Naive thymus-derived CD8-positive, alpha-beta T cell (primary cell): ENCODE measurements at regions not wholly inside any gene's neighbourhood (a gene's known extent, or its start where the extent isn't known, plus 50 kb on each side); places are given as distances from the start of the nearest gene placed in this dataset.

Experiments used
- ATAC-seq, 2 donors: fragments of 150-1000 bp; cut with Tn5 transposase in 1 of 2; sonication (Bioruptor Pico), chemical (Tn5 transposase) in 1 of 2; 1 replicate in 1 of 2; 2 replicates in 1 of 2; pipeline ENCODE4 v1.10.0; 2021; ENCODE audit warnings: mild to moderate bottlenecking in 2 of 2, moderate library complexity in 2 of 2
- POLR2A ChIA-PET: fragments of 350-600 bp; sonication (Branson Sonifier 250); formaldehyde crosslinking; loops from one replicate; lab custom pipeline; 2021; ENCODE audit warnings: antibody characterized with exemption; lab: Charles Lee
- DNase-seq, 10 donors: peaks; one replicate each; pipeline versions ENCODE4 v3.0.0 to v3.0.0-alpha.2; 2020 to 2022
- H3K27ac Mint-ChIP-seq, 10 donors: one replicate each; pipeline ENCODE4 v1.8.0; 2020 to 2022; ENCODE audit warnings: mild to moderate bottlenecking in 10 of 10, mixed read lengths in 10 of 10, moderate library complexity in 4 of 10, inconsistent platforms in 1 of 10
- H3K27me3 Mint-ChIP-seq, 5 donors: one replicate each; pipeline ENCODE4 v1.8.0; 2021 to 2022; ENCODE audit warnings: mixed read lengths in 5 of 5
- H3K36me3 Mint-ChIP-seq, 3 donors: one replicate each; pipeline ENCODE4 v1.8.0; 2020 to 2022; ENCODE audit warnings: mixed read lengths in 3 of 3, mild to moderate bottlenecking in 2 of 3, inconsistent platforms in 1 of 3
- H3K4me1 Mint-ChIP-seq, 4 donors: one replicate each; pipeline ENCODE4 v1.8.0; 2021 to 2022; ENCODE audit warnings: mixed read lengths in 4 of 4
- H3K4me3 Mint-ChIP-seq, 10 donors: one replicate each; pipeline ENCODE4 v1.8.0; 2020 to 2022; ENCODE audit warnings: mild to moderate bottlenecking in 10 of 10, mixed read lengths in 10 of 10, moderate library complexity in 6 of 10, inconsistent platforms in 1 of 10
- H3K9me3 Mint-ChIP-seq, 9 donors: one replicate each; pipeline ENCODE4 v1.8.0; 2020 to 2022; ENCODE audit warnings: mixed read lengths in 9 of 9, mild to moderate bottlenecking in 3 of 9, inconsistent platforms in 1 of 9, moderate library complexity in 1 of 9

GRCh38 chr2:13010283-13010682 is 293.5 kb downstream of the TRIB2 start:
- Mint-ChIP-seq H3K4me3 (no peak overlapping the region), H3K27ac (no peak overlapping the region), H3K4me1 (peaks cover 0 to 4% (median 0%) of the 10 kb centered on the region in 4 donors), H3K36me3 (peaks cover 0 to 4% (median 0%) of the 10 kb centered on the region in 3 donors), H3K27me3 (peaks cover 16 to 53% (median 28%) of the 10 kb centered on the region in 5 donors), H3K9me3 (no peaks in the 10 kb centered on the region)
- POLR2A ChIA-PET = no interaction called here
- ATAC-seq (no peak), DNase-seq (no peak)

DNA sequence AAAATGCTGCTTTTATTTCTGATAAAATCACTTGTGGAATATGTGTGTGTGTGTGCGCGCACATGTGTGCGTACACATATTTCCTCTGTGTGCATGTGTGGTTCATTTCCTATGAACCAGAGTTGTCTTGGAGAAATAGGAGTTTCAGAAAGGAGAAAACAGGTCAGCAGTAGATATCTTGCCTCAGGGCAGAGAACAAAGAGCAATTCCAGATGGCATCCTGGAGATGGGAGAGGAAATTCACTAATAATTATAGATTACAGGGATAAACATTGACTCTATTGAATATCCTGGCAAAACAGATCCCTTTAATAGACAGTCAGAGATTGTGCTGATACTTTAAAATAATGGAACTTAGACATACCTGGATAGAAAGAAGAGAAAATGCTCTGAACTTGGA is 298.0 kb downstream of the TRIB2 start:
- DNase-seq = no peak
- Mint-ChIP-seq H3K27ac (no peak overlapping the region), H3K27me3 (peaks cover 31 to 71% (median 46%) of the 10 kb centered on the region in 5 donors), H3K4me1 (no peaks in the 10 kb centered on the region), H3K9me3 (no peaks in the 10 kb centered on the region), H3K36me3 (peaks cover 0 to 4% (median 0%) of the 10 kb centered on the region in 3 donors), H3K4me3 (no peak overlapping the region)
- POLR2A ChIA-PET = no interaction called here
- no peak for ATAC-seq

- no peak for ATAC-seq
- H3K4me1 Mint-ChIP-seq = no peaks in the 10 kb centered on the region
- no peak overlapping the region for H3K27ac Mint-ChIP-seq
- POLR2A ChIA-PET = no interaction called here
- peaks cover 29 to 71% (median 45%) of the 10 kb centered on the region in 5 donors for H3K27me3 Mint-ChIP-seq
- DNase-seq = no peak
- H3K9me3 Mint-ChIP-seq = no peaks in the 10 kb centered on the region
- peaks cover 0 to 4% (median 0%) of the 10 kb centered on the region in 3 donors for H3K36me3 Mint-ChIP-seq
- no peak overlapping the region for H3K4me3 Mint-ChIP-seq
These were observed 299.0 kb downstream of the TRIB2 start for GRCh38 chr2:13015532-13016320.

DNA sequence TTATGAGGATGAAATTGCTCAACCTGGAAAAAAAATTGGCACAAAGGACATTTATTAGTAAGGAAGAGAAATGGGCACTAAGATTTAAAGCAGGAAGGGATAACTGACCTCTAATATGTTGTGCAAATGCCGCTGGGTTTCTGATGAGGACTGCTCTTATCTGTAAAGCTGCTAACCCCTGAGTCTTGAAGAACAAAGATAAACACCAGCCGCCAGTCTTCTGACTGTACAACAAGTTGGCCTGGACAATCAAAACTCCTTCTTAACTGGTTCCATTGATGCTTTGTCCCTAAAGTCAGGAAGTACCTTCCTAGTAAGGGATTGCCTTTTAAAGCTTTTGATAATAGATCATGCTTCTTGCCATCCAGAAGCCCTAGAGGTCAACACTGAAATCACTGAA is 301.8 kb downstream of the TRIB2 start:
- DNase-seq = no peak
- POLR2A ChIA-PET = no interaction called here
- Mint-ChIP-seq H3K9me3 (no peaks in the 10 kb centered on the region), H3K27me3 (peaks cover 25 to 55% (median 36%) of the 10 kb centered on the region in 5 donors), H3K4me3 (no peak overlapping the region), H3K36me3 (no peaks in the 10 kb centered on the region), H3K27ac (no peak overlapping the region), H3K4me1 (no peaks in the 10 kb centered on the region)
- no peak for ATAC-seq

GRCh38 chr2:13019781-13020180 is 303.0 kb downstream of the TRIB2 start:
- H3K36me3 Mint-ChIP-seq = no peaks in the 10 kb centered on the region
- H3K27ac Mint-ChIP-seq = no peak overlapping the region
- POLR2A ChIA-PET = no interaction called here

DNA sequence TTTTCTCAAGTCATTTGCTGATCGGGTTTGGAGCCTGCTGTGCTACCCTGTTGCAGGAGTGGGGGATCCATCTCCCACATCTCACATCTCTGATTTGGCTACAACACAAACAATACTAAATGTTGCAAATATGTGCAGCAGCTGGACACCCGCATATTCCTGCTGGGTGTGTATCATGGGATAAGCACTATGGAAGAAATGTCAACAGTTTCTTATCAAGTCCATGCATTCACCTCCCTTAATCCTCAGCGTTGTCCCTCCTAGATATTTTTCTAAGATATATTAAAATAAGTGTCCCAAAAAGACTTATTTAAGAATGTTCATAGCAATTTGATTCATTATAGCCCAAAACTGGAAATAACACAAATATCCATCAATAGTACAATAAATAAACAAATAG is 303.7 kb downstream of the TRIB2 start:
- no peaks in the 10 kb centered on the region for H3K9me3 Mint-ChIP-seq
- H3K27me3 Mint-ChIP-seq = peaks cover 23 to 51% (median 35%) of the 10 kb centered on the region in 5 donors
- no peaks in the 10 kb centered on the region for H3K36me3 Mint-ChIP-seq
- no peak for DNase-seq
- no peak for ATAC-seq
- POLR2A ChIA-PET = no interaction called here
- H3K27ac Mint-ChIP-seq = peak overlapping the region in 1 of 10 donors; percentile 28
- H3K4me3 Mint-ChIP-seq = no peak overlapping the region
- no peaks in the 10 kb centered on the region for H3K4me1 Mint-ChIP-seq

More at GRCh38 chr2:13019781-13020180, 303.0 kb downstream of the TRIB2 start:
- ATAC-seq = no peak
- DNase-seq = no peak
- Mint-ChIP-seq H3K9me3 (no peaks in the 10 kb centered on the region), H3K4me3 (no peak overlapping the region), H3K4me1 (no peaks in the 10 kb centered on the region), H3K27me3 (peaks cover 21 to 55% (median 34%) of the 10 kb centered on the region in 5 donors)

GRCh38 chr2:13021470-13021957 is 304.8 kb downstream of the TRIB2 start:
- no peak for DNase-seq
- peaks cover 17 to 48% (median 29%) of the 10 kb centered on the region in 5 donors for H3K27me3 Mint-ChIP-seq
- POLR2A ChIA-PET = no interaction called here
- H3K36me3 Mint-ChIP-seq = peaks cover 0 to under 1% (median 0%) of the 10 kb centered on the region in 3 donors
- H3K27ac Mint-ChIP-seq = peak overlapping the region in 1 of 10 donors; percentile 6
- no peak overlapping the region for H3K4me3 Mint-ChIP-seq
- H3K4me1 Mint-ChIP-seq = no peaks in the 10 kb centered on the region
- no peaks in the 10 kb centered on the region for H3K9me3 Mint-ChIP-seq
- ATAC-seq = no peak

- no peak overlapping the region for H3K27ac Mint-ChIP-seq
- DNase-seq (no peak), ATAC-seq (no peak)
- POLR2A ChIA-PET = no interaction called here
- no peaks in the 10 kb centered on the region for H3K9me3 Mint-ChIP-seq
- H3K4me1 Mint-ChIP-seq = no peaks in the 10 kb centered on the region
- H3K36me3 Mint-ChIP-seq = peaks cover 0 to 3% (median 0%) of the 10 kb centered on the region in 3 donors
- no peak overlapping the region for H3K4me3 Mint-ChIP-seq
- peaks cover 4 to 35% (median 9%) of the 10 kb centered on the region in 5 donors for H3K27me3 Mint-ChIP-seq
These were observed 313.9 kb downstream of the TRIB2 start for GRCh38 chr2:13030606-13031005.

DNA sequence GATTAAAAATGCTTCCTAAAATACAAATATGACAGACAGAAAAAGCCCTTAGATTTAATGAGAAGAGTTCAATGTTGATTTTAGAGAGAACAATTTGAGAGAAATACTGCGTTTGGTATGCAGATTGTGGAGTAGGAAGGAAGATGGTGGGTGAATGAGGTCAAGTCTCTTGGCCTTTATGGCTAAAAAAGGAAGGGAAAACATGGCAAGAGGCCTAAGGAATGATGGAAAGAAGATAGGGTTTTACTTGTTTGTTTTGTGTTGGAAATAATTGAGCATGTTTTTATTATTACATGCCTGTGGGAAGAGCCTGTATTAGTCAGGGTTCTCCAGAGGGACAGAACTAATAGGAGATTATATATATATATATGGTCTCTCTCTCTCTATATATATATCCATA is 318.1 kb downstream of the TRIB2 start:
- peaks cover 0 to 4% (median 0%) of the 10 kb centered on the region in 9 donors for H3K9me3 Mint-ChIP-seq
- H3K27ac Mint-ChIP-seq = no peak overlapping the region
- ATAC-seq = no peak
- DNase-seq = no peak
- POLR2A ChIA-PET = no interaction called here
- no peak overlapping the region for H3K4me3 Mint-ChIP-seq
- H3K27me3 Mint-ChIP-seq = peaks cover 6 to 21% (median 9%) of the 10 kb centered on the region in 5 donors
- H3K36me3 Mint-ChIP-seq = no peaks in the 10 kb centered on the region
- H3K4me1 Mint-ChIP-seq = no peaks in the 10 kb centered on the region

- H3K27ac Mint-ChIP-seq = no peak overlapping the region
- H3K4me3 Mint-ChIP-seq = no peak overlapping the region
- ATAC-seq (no peak), DNase-seq (no peak)
- POLR2A ChIA-PET = no interaction called here
- H3K9me3 Mint-ChIP-seq = peaks cover 0 to 8% (median 4%) of the 10 kb centered on the region in 9 donors
- peaks cover 10 to 20% (median 14%) of the 10 kb centered on the region in 5 donors for H3K27me3 Mint-ChIP-seq
- H3K36me3 Mint-ChIP-seq = peaks cover 2 to 4% (median 3%) of the 10 kb centered on the region in 3 donors
- no peaks in the 10 kb centered on the region for H3K4me1 Mint-ChIP-seq
These were observed 319.1 kb downstream of the TRIB2 start for GRCh38 chr2:13035866-13036265.

DNA sequence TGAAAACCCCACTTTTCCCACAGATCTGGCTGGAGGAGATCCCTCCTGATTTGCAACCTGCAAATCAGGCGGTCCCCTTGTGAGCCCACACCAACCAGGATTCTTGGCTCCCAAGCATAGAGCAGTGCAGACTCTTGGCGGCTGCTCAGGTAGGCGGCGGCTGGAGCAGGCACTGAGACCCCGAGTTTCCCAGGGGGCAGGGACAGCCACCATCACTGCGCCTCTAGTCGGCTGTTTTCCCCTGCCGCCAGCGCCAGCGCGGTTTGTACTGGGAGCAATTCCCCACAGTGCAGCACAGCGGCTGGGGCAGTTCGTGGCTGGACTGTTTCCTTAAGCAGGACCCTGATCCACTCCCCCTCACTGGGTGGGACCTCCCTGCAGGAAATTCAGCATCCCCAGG is 323.3 kb downstream of the TRIB2 start:
- Mint-ChIP-seq H3K27ac (no peak overlapping the region), H3K4me3 (no peak overlapping the region), H3K27me3 (peaks cover 33 to 58% (median 45%) of the 10 kb centered on the region in 5 donors), H3K36me3 (peaks cover 6 to 11% (median 6%) of the 10 kb centered on the region in 3 donors), H3K9me3 (peaks cover 0 to 24% (median 14%) of the 10 kb centered on the region in 9 donors), H3K4me1 (no peaks in the 10 kb centered on the region)
- DNase-seq (no peak), ATAC-seq (no peak)
- POLR2A ChIA-PET = no interaction called here

DNA sequence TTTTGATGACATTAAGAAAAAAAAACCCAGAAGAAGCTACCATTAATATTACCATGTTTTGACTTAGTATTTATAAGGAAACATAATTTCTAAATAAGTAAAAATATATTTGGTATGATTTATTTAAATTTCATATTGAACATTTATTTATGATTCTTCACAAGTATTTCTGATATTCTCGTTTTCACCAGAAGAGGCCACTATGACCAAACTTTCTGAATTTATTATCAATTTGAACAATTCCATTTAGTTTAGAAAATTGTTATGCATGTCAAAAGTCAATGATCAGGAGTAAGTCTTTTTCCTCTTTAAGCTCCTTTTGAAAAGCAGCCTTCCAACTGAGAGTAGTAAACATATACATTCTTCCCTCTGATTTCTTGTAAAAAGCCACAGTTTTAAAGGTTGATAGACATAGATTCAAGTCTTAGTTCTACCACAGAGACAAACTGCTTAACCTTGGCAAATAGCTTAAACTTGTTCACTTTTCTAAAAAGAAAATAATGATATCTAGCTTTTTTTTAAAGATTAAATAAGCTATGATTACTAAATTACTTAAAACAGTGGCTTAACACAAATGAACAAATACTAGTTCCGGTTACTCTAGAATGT is 329.9 kb downstream of the TRIB2 start:
- H3K27me3 Mint-ChIP-seq = peaks cover 20 to 45% (median 42%) of the 10 kb centered on the region in 5 donors
- H3K9me3 Mint-ChIP-seq = peaks cover 0 to 12% (median 3%) of the 10 kb centered on the region in 9 donors
- peaks cover 0 to 3% (median under 1%) of the 10 kb centered on the region in 3 donors for H3K36me3 Mint-ChIP-seq
- ATAC-seq = no peak
- no peak for DNase-seq
- no peak overlapping the region for H3K4me3 Mint-ChIP-seq
- H3K4me1 Mint-ChIP-seq = no peaks in the 10 kb centered on the region
- no peak overlapping the region for H3K27ac Mint-ChIP-seq
- POLR2A ChIA-PET = no interaction called here

DNA sequence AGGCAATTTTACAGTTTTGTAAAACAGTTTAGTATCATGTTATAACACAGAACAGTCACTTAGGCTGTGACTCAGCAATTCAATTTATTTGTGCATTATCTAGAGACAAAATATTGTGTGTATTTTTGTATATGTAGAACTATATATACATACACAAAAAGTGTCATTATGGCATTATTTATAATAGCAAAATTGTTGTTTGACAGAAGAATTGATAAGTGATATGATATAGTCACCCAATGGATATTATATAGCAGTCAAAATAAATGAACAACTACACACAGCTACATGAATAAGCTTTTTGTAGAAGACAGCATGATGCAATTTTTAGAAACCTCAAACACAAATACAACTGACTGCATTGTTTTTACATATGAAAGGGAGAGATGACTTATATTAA is 334.0 kb downstream of the TRIB2 start:
- Mint-ChIP-seq H3K9me3 (peaks cover 0 to 1% (median 0%) of the 10 kb centered on the region in 9 donors), H3K27me3 (peaks cover 9 to 35% (median 19%) of the 10 kb centered on the region in 5 donors), H3K4me1 (no peaks in the 10 kb centered on the region), H3K36me3 (no peaks in the 10 kb centered on the region), H3K27ac (no peak overlapping the region), H3K4me3 (no peak overlapping the region)
- no peak for DNase-seq
- POLR2A ChIA-PET = no interaction called here
- no peak for ATAC-seq
